ENCODE measurements at regions not wholly inside any gene's neighbourhood (a gene's known extent, or its start where the extent isn't known, plus 50 kb on each side); places are given as distances from the start of the nearest gene placed in this dataset.

GRCh38 chr5:24923400-24923799 lies 278.6 kb upstream of the CDH10 start:
- TF ChIP-seq CTCF (conservative IDR thresholded peaks at IDR 0.05; ENCODE audit: low read length): no peak
- TF ChIP-seq EZH2phosphoT487 (IDR thresholded peaks at IDR 0.05; ENCODE audit: borderline replicate concordance, low read depth, low read length): no peak

Measured in OCI-LY7 (cell line).